ENCODE measurements at regions not wholly inside any gene's neighbourhood (a gene's known extent, or its start where the extent isn't known, plus 50 kb on each side); places are given as distances from the start of the nearest gene placed in this dataset.

DNA sequence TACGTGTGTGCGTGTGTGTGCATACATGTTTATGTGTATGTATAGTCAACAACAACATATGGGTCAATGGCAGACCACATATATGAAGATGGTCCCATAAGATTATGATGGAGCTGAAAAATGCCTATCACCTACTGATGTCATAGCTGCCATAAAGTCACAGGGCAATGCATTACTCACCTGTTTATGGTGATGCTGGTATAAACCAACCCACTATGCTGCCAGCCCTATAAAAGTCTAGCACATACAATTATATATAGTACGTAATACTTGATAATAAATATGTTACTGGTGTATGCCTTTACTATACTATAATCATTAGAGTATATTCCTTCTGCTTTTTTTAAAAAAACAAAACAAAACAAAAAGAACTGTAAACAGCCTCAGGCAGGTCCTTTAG is 148.4 kb upstream of the ARID1B start:
- TF ChIP-seq, protein P1, sequence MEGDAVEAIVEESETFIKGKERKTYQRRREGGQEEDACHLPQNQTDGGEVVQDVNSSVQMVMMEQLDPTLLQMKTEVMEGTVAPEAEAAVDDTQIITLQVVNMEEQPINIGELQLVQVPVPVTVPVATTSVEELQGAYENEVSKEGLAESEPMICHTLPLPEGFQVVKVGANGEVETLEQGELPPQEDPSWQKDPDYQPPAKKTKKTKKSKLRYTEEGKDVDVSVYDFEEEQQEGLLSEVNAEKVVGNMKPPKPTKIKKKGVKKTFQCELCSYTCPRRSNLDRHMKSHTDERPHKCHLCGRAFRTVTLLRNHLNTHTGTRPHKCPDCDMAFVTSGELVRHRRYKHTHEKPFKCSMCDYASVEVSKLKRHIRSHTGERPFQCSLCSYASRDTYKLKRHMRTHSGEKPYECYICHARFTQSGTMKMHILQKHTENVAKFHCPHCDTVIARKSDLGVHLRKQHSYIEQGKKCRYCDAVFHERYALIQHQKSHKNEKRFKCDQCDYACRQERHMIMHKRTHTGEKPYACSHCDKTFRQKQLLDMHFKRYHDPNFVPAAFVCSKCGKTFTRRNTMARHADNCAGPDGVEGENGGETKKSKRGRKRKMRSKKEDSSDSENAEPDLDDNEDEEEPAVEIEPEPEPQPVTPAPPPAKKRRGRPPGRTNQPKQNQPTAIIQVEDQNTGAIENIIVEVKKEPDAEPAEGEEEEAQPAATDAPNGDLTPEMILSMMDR (IDR thresholded peaks at IDR 0.05): no peak
- TF ChIP-seq POLR2A (IDR thresholded peaks at IDR 0.05): no peak
